K562 (cell line): ENCODE measurements at regions not wholly inside any gene's neighbourhood (a gene's known extent, or its start where the extent isn't known, plus 50 kb on each side); places are given as distances from the start of the nearest gene placed in this dataset.

Experiments
- ARID1B ChIP-seq: fragments of 450-650 bp; IDR thresholded peaks from 2 replicates; pipeline ENCODE4 v1.6.1; 2016; ENCODE audit warnings: antibody characterized with exemption, mild to moderate bottlenecking, inconsistent platforms
- ARNT ChIP-seq, 2 experiments: fragments of 450-650 bp; IDR thresholded peaks; 2 replicates each; pipeline ENCODE4 v1.6.1; 2016; ENCODE audit warnings: mild to moderate bottlenecking in 1 of 2
- BRF1 ChIP-seq: IDR thresholded peaks from 3 replicates; pipeline ENCODE4 v1.6.1; 2011; ENCODE audit warnings: borderline replicate concordance, mild to moderate bottlenecking; ENCODE audit not compliant: insufficient read length; ENCODE audit errors: extremely low read depth
- CREB1 ChIP-seq, 2 experiments: sonication (generic) in 1 of 2; formaldehyde crosslinking in 1 of 2; IDR thresholded peaks; 2 replicates each; pipeline versions ENCODE4 v1.6.1 to v1.8.0; 2012 to 2022; ENCODE audit warnings: inconsistent platforms in 1 of 2, mild to moderate bottlenecking in 1 of 2, missing genetic modification reagents in 1 of 2, moderate library complexity in 1 of 2
- CREM ChIP-seq: IDR thresholded peaks from 2 replicates; pipeline ENCODE4 v1.6.1; 2014; ENCODE audit warnings: antibody characterized with exemption, low read depth
- GATAD2A ChIP-seq: fragments of 450-650 bp; IDR thresholded peaks from 2 replicates; pipeline ENCODE4 v1.6.1; 2017
- HDGF ChIP-seq: fragments of 450-650 bp; IDR thresholded peaks from 2 replicates; pipeline ENCODE4 v1.6.1; 2016
- HNRNPL ChIP-seq: fragments of 200-400 bp; formaldehyde crosslinking; IDR thresholded peaks from 2 replicates; pipeline ENCODE4 v1.6.1; 2017; ENCODE audit warnings: low read depth, mild to moderate bottlenecking, low read length
- KLF6 ChIP-seq: fragments of 250-450 bp; sonication (Bioruptor Pico); IDR thresholded peaks from 2 replicates; pipeline ENCODE4 v1.4.0; 2020; ENCODE audit warnings: mild to moderate bottlenecking, moderate library complexity, borderline replicate concordance
- MITF ChIP-seq: IDR thresholded peaks from 2 replicates; pipeline ENCODE4 v1.6.1; 2014; ENCODE audit warnings: antibody characterized with exemption
- NR4A1 ChIP-seq, 2 experiments: fragments of 250-450 bp in 1 of 2; fragments of 450-650 bp in 1 of 2; sonication (Bioruptor Pico) in 1 of 2; IDR thresholded peaks; 2 replicates each; pipeline versions ENCODE4 v1.4.0 to v1.6.1; 2016 to 2020; ENCODE audit warnings: mild to moderate bottlenecking in 2 of 2, missing compliant biosample characterization in 1 of 2, missing genetic modification characterization in 1 of 2, moderate library complexity in 1 of 2
- POLR2AphosphoS2 ChIP-seq: IDR thresholded peaks from 2 replicates; pipeline ENCODE4 v1.6.1; 2012; ENCODE audit warnings: low read length, improper control_type of control experiment
- RBFOX2 ChIP-seq: fragments of 200-400 bp; formaldehyde crosslinking; IDR thresholded peaks from 2 replicates; pipeline ENCODE4 v1.6.1; 2017; ENCODE audit warnings: low read depth, mild to moderate bottlenecking, low read length, moderate library complexity
- SMAD1 ChIP-seq: fragments of 150-350 bp; IDR thresholded peaks from 2 replicates; pipeline ENCODE4 v1.6.1; 2014; ENCODE audit warnings: low read length, low read depth; ENCODE audit not compliant: partially characterized antibody
- SMC3 ChIP-seq: conservative IDR thresholded peaks from 2 replicates; pipeline ENCODE4 v1.6.1; 2011; ENCODE audit warnings: low read depth, low read length, improper control_type of control experiment; ENCODE audit not compliant: insufficient read depth
- SRSF1 ChIP-seq: fragments of 200-400 bp; formaldehyde crosslinking; IDR thresholded peaks from 2 replicates; pipeline ENCODE4 v1.6.1; 2017; ENCODE audit warnings: mild to moderate bottlenecking, low read depth, low read length, moderate library complexity
- TEAD4 ChIP-seq, 2 experiments: sonication (generic) in 1 of 2; formaldehyde crosslinking in 1 of 2; IDR thresholded peaks; 2 replicates each; pipeline versions ENCODE4 v1.6.1 to v1.8.0; 2012 to 2022; ENCODE audit warnings: borderline replicate concordance in 1 of 2, inconsistent platforms in 1 of 2, low read length in 1 of 2, mild to moderate bottlenecking in 1 of 2, missing genetic modification reagents in 1 of 2
- ZFX ChIP-seq: sonication (generic); formaldehyde crosslinking; IDR thresholded peaks from 2 replicates; pipeline ENCODE4 v1.8.0; 2022; ENCODE audit warnings: mild to moderate bottlenecking, missing genetic modification reagents, moderate library complexity
- ZNF121 ChIP-seq: sonication (generic); formaldehyde crosslinking; conservative IDR thresholded peaks from 2 replicates; pipeline ENCODE4 v1.8.0; 2022; ENCODE audit warnings: missing genetic modification reagents
- ZNF778 ChIP-seq: fragments of 450-650 bp; formaldehyde crosslinking; IDR thresholded peaks from 2 replicates; pipeline ENCODE4 v1.4.0; 2020; ENCODE audit warnings: mild to moderate bottlenecking, moderate library complexity
- TF ChIP-seq, protein P1 (sequence below): fragments of 250-450 bp; sonication (Bioruptor Pico); IDR thresholded peaks from 2 replicates; pipeline ENCODE4 v1.4.0; 2020
- TF ChIP-seq, protein P2 (sequence below): IDR thresholded peaks from 2 replicates; pipeline ENCODE4 v1.6.1; 2016; ENCODE audit warnings: missing genetic modification characterization, missing compliant biosample characterization
- TF ChIP-seq, protein P3 (sequence below): sonication (generic); formaldehyde crosslinking; IDR thresholded peaks from 2 replicates; pipeline ENCODE4 v1.8.0; 2022; ENCODE audit warnings: missing genetic modification reagents, mild to moderate bottlenecking, moderate library complexity, borderline replicate concordance

DNA sequence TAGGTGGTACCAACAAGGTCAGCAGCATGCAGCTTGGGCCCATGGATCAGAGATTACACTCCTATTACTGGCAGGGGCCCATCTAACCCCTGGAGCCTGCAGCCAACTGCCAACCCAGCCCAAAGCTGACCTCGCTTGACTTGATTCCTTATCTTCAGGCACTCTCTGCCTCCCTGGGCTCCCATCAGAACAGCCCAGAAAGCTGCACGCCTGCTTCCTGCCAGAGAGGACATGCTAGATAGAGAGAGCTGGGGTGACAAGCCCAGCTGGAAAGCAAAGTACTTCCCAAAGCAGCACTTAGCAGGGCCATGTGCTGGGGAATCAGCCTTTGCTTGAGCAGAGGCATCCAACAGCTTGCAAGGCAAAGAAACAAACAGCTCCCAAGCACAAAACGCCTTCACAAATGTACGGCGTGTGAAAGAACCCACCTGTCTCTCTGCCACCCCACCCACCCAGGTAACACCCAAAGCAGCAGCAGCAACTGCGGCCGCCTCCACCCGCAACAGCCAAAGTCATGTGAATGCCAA, 74.2 kb upstream of the NLK start (continued):
- TF ChIP-seq ARID1B (peak; percentile 95), HNRNPL (0 out of 2 replicates have a peak, but pooled peaks have one; percentile 34), CREM (peak; percentile 62; the same call in 1 of the 2 replicates), KLF6 (no peak), HDGF (peak; percentile 63; the same call in 1 of the 2 replicates), SRSF1 (no peak), ZNF121 (CRISPR knock-in tag) (no peak), RBFOX2 (peak; percentile 48), GATAD2A (peak; percentile 54; the same call in 1 of the 2 replicates), SMC3 (0 out of 2 replicates have a peak, but pooled peaks have one; percentile 8), ZNF778 (CRISPR knock-in tag) (no peak), BRF1 (no peak), TEAD4 (IDR thresholded peaks at IDR 0.05; ENCODE audit: low read length) (peak; percentile 99), TEAD4 (CRISPR knock-in tag; IDR thresholded peaks at IDR 0.05; ENCODE audit: borderline replicate concordance) (no peak), CREB1 (IDR thresholded peaks at IDR 0.05) (peak; percentile 73; the same call in 1 of the 2 replicates), CREB1 (CRISPR knock-in tag; IDR thresholded peaks at IDR 0.05) (no peak), NR4A1 (CRISPR knock-in tag; IDR thresholded peaks at IDR 0.05) (peak; percentile 76; the same call in 1 of the 2 replicates), NR4A1 (tag; IDR thresholded peaks at IDR 0.05) (peak; percentile 92), SMAD1 (peak; percentile 62), POLR2AphosphoS2 (no peak), ZFX (0 out of 2 replicates have a peak, but pooled peaks have one; percentile 21), MITF (peak; percentile 11; the same call in 1 of the 2 replicates), ARNT (IDR thresholded peaks at IDR 0.05) (peak; percentile 43 to 92; a peak in 3 of 4 replicates)
- TF ChIP-seq, protein P1, sequence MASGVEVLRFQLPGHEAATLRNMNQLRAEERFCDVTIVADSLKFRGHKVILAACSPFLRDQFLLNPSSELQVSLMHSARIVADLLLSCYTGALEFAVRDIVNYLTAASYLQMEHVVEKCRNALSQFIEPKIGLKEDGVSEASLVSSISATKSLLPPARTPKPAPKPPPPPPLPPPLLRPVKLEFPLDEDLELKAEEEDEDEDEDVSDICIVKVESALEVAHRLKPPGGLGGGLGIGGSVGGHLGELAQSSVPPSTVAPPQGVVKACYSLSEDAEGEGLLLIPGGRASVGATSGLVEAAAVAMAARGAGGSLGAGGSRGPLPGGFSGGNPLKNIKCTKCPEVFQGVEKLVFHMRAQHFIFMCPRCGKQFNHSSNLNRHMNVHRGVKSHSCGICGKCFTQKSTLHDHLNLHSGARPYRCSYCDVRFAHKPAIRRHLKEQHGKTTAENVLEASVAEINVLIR (CRISPR knock-in tag), result no peak
- TF ChIP-seq, protein P2, sequence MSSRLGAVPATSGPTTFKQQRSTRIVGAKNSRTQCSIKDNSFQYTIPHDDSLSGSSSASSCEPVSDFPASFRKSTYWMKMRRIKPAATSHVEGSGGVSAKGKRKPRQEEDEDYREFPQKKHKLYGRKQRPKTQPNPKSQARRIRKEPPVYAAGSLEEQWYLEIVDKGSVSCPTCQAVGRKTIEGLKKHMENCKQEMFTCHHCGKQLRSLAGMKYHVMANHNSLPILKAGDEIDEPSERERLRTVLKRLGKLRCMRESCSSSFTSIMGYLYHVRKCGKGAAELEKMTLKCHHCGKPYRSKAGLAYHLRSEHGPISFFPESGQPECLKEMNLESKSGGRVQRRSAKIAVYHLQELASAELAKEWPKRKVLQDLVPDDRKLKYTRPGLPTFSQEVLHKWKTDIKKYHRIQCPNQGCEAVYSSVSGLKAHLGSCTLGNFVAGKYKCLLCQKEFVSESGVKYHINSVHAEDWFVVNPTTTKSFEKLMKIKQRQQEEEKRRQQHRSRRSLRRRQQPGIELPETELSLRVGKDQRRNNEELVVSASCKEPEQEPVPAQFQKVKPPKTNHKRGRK (tag), result no peak
- TF ChIP-seq, protein P3, sequence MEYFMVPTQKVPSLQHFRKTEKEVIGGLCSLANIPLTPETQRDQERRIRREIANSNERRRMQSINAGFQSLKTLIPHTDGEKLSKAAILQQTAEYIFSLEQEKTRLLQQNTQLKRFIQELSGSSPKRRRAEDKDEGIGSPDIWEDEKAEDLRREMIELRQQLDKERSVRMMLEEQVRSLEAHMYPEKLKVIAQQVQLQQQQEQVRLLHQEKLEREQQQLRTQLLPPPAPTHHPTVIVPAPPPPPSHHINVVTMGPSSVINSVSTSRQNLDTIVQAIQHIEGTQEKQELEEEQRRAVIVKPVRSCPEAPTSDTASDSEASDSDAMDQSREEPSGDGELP, result peak; percentile 86
